GM23338 (cell line): ENCODE measurements at regions not wholly inside any gene's neighbourhood (a gene's known extent, or its start where the extent isn't known, plus 50 kb on each side); places are given as distances from the start of the nearest gene placed in this dataset.

Experiments
- ATAC-seq: fragments of 200-7000 bp; cut with Tn5 transposase; 3 replicates; pipeline ENCODE4 v1.9.1; 2020
- DNase-seq: peaks from one replicate; pipeline ENCODE4 v3.0.0-alpha.2; 2015; ENCODE audit warnings: low spot score
- H2AFZ ChIP-seq: fragments of 200-600 bp; sonication (generic); 2 replicates; pipeline ENCODE4 v1.8.0; 2016; ENCODE audit warnings: antibody characterized with exemption, mild to moderate bottlenecking, moderate library complexity
- H3F3A ChIP-seq: fragments of 200-600 bp; sonication (generic); replicated peaks from 2 replicates; pipeline ENCODE4 v1.8.0; 2017; ENCODE audit warnings: antibody characterized with exemption, mixed run types, low read depth
- H3K27ac ChIP-seq: fragments of 200-600 bp; sonication (generic); 2 replicates; pipeline ENCODE4 v1.6.1; 2016; ENCODE audit warnings: low read depth
- H3K27me3 ChIP-seq: fragments of 200-600 bp; sonication (generic); 2 replicates; pipeline ENCODE4 v1.8.0; 2016; ENCODE audit warnings: mild to moderate bottlenecking, mixed run types, moderate library complexity; ENCODE audit not compliant: insufficient read depth
- H3K36me3 ChIP-seq: fragments of 200-600 bp; sonication (generic); 2 replicates; pipeline ENCODE4 v1.8.0; 2016; ENCODE audit warnings: mild to moderate bottlenecking; ENCODE audit not compliant: insufficient read depth
- H3K4me1 ChIP-seq: fragments of 200-600 bp; sonication (generic); 2 replicates; pipeline ENCODE4 v1.8.0; 2016; ENCODE audit warnings: mild to moderate bottlenecking, moderate library complexity; ENCODE audit not compliant: insufficient read depth
- H3K4me2 ChIP-seq: fragments of 200-600 bp; sonication (generic); 2 replicates; pipeline ENCODE4 v1.7.1; 2017; ENCODE audit warnings: mixed run types
- H3K4me3 ChIP-seq: fragments of 200-600 bp; sonication (generic); 2 replicates; pipeline ENCODE4 v1.6.1; 2016; ENCODE audit warnings: mixed run types
- H3K79me2 ChIP-seq: fragments of 200-600 bp; sonication (generic); replicated peaks from 2 replicates; pipeline ENCODE4 v1.8.0; 2017; ENCODE audit warnings: mild to moderate bottlenecking; ENCODE audit not compliant: insufficient read depth
- H3K9me2 ChIP-seq: fragments of 200-600 bp; sonication (generic); 2 replicates; pipeline ENCODE4 v1.8.0; 2017; ENCODE audit not compliant: insufficient read depth
- H4K20me1 ChIP-seq: fragments of 200-600 bp; sonication (generic); replicated peaks from 2 replicates; pipeline ENCODE4 v1.8.0; 2017; ENCODE audit warnings: mild to moderate bottlenecking; ENCODE audit not compliant: insufficient read depth
- H3K27ac Mint-ChIP-seq: 2 replicates; pipeline ENCODE4 v1.8.0; 2020; ENCODE audit warnings: inconsistent platforms, mild to moderate bottlenecking, moderate library complexity, mixed read lengths
- H3K27me3 Mint-ChIP-seq: 3 replicates; pipeline ENCODE4 v1.8.0; 2022; ENCODE audit warnings: low read depth, mild to moderate bottlenecking, moderate library complexity, mixed read lengths, inconsistent platforms; ENCODE audit not compliant: insufficient read depth, poor library complexity
- H3K36me3 Mint-ChIP-seq: 3 replicates; pipeline ENCODE4 v1.8.0; 2021; ENCODE audit warnings: low read depth, mild to moderate bottlenecking, inconsistent platforms, moderate library complexity, mixed read lengths
- H3K4me1 Mint-ChIP-seq: 3 replicates; pipeline ENCODE4 v1.8.0; 2020; ENCODE audit warnings: mild to moderate bottlenecking, inconsistent platforms, mixed read lengths
- H3K4me3 Mint-ChIP-seq: 3 replicates; pipeline ENCODE4 v1.8.0; 2021; ENCODE audit warnings: moderate library complexity, mild to moderate bottlenecking, inconsistent platforms, mixed read lengths
- H3K9me3 Mint-ChIP-seq: 3 replicates; pipeline ENCODE4 v1.8.0; 2020; ENCODE audit warnings: moderate library complexity, mild to moderate bottlenecking, inconsistent platforms, mixed read lengths
- CTCF ChIP-seq, 2 experiments: fragments of 200-600 bp in 1 of 2; sonication (generic) in 1 of 2; conservative IDR thresholded peaks; 2 replicates each; pipeline versions ENCODE4 v1.5.1 to v1.6.1; 2016 to 2017; ENCODE audit warnings: antibody characterized with exemption in 2 of 2, low read depth in 2 of 2, mild to moderate bottlenecking in 2 of 2, moderate library complexity in 1 of 2
- EZH2 ChIP-seq: fragments of 200-600 bp; sonication (generic); IDR thresholded peaks from one replicate; pipeline ENCODE4 v1.8.0; 2017; ENCODE audit warnings: antibody characterized with exemption, mild to moderate bottlenecking, low read depth; ENCODE audit not compliant: unreplicated experiment
- EZH2phosphoT487 ChIP-seq: fragments of 200-600 bp; sonication (generic); IDR thresholded peaks from one replicate; pipeline ENCODE4 v1.8.1; 2018; ENCODE audit warnings: antibody characterized with exemption; ENCODE audit not compliant: unreplicated experiment
- JUNB ChIP-seq: IDR thresholded peaks from one replicate; pipeline ENCODE4 v1.6.1; 2016; ENCODE audit warnings: antibody characterized with exemption; ENCODE audit not compliant: unreplicated experiment
- POLR2AphosphoS5 ChIP-seq: IDR thresholded peaks from 2 replicates; pipeline ENCODE4 v1.6.1; 2016; ENCODE audit warnings: antibody characterized with exemption, low read depth
- STAT1 ChIP-seq: IDR thresholded peaks from one replicate; pipeline ENCODE4 v1.6.1; 2016; ENCODE audit warnings: antibody characterized with exemption; ENCODE audit not compliant: unreplicated experiment
- ZNF114 ChIP-seq: fragments of 250-450 bp; sonication (Bioruptor Pico); IDR thresholded peaks from 2 replicates; pipeline ENCODE4 v1.5.0; 2020; ENCODE audit warnings: mild to moderate bottlenecking, moderate library complexity
- ZNF462 ChIP-seq: fragments of 250-450 bp; sonication (Bioruptor Pico); IDR thresholded peaks from 2 replicates; pipeline ENCODE4 v1.5.0; 2020; ENCODE audit warnings: mild to moderate bottlenecking, moderate library complexity

- Histone ChIP-seq H3K9me2 (0 out of 2 replicates have a peak, but pooled peaks cover 3% of the 10 kb centered on the region), H3K27me3 (no peaks in the 10 kb centered on the region), H3K4me2 (no peak overlapping the region), H3K36me3 (no peaks in the 10 kb centered on the region), H3K27ac (no peak overlapping the region), H3F3A (no peaks in the 10 kb centered on the region), H2AFZ (no peak overlapping the region), H3K4me1 (peaks cover 23% of the 10 kb centered on the region), H3K79me2 (no peaks in the 10 kb centered on the region), H4K20me1 (no peaks in the 10 kb centered on the region), H3K4me3 (no peak overlapping the region)
- H3K4me1 Mint-ChIP-seq: peaks cover 18% of the 10 kb centered on the region
- ATAC-seq: no peak
- H3K4me3 Mint-ChIP-seq: no peak overlapping the region
- H3K9me3 Mint-ChIP-seq: no peaks in the 10 kb centered on the region
- H3K27ac Mint-ChIP-seq: no peak overlapping the region
- no peaks in the 10 kb centered on the region for H3K27me3 Mint-ChIP-seq
- no peaks in the 10 kb centered on the region for H3K36me3 Mint-ChIP-seq
- TF ChIP-seq POLR2AphosphoS5 (no peak), JUNB (no peak), ZNF114 (CRISPR knock-in tag) (no peak), EZH2 (no peak), CTCF (conservative IDR thresholded peaks at IDR 0.05; ENCODE audit: low read depth in 2 of 2) (no peak), ZNF462 (CRISPR knock-in tag) (no peak), STAT1 (no peak), EZH2phosphoT487 (no peak)
- no peak for DNase-seq
Observed at GRCh38 chr1:199786695-199787094, 240.8 kb upstream of the NR5A2 start.
